Nucleus accumbens (tissue), 56 donors: ENCODE measurements at regions not wholly inside any gene's neighbourhood (a gene's known extent, or its start where the extent isn't known, plus 50 kb on each side); places are given as distances from the start of the nearest gene placed in this dataset.

ENCODE experiments used
- DNase-seq, 56 donors: peaks; one replicate each; lab custom pipeline; 2025; lab: John Stamatoyannopoulos, UW

DNA sequence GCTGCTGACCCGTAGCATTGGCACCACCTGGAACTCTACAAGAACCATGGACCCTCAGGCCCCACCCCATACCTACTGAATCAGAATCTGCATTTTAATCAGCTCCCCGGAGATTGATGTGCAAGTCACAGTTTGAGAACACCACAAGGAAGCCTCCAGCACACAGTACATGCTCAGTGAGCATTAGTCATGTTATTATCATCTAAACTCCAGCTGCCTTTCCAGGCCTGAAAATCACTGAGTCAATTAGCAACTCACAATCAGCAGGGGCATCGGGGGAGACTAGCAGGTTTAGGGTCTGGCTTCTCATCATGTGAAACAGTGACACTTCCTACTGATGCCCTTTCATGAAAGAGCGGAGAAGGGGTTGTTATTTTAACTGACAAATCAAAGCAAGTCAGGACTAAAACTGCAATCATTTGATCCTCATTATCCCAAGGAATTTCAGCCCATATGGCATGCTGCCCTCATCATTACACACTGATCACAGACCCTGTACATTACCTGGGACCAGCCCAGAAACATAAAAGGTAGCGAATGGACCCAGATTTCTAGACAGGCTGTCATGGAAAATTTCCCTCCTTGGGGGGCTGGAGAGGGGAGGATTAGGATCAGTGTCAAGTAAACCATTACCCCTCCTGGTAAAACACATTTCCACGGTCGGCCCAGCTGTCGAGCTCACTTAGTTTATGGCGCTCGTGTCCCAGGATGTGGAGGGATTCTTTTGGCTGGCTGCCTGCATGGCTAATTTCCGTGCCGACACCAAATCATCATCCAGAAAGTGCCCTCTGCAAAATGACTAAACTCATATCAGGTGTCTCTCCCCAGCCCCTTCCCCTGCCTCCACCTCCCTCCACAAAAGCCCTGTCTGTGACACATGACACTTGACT, 122.8 kb downstream of the PRLHR start:
- no peak for DNase-seq

DNA sequence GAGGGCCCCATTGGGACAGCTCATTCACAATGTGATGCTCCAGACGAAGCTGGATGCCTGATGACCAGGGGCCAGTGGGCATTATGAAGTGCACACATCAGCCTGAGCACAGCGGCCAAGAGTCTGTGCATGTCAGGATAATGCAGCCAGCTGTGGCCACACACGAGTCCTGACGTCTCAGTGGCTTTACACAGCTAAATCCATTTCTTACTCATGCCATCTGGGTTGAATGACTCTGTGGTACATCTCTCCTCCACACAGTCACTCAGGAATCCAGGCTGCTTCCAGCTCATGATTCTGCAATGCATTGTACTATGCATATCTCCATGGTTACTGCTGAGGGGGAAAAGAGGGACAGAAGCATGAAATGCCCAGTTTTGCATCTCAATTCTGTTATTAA, 123.6 kb downstream of the PRLHR start:
- DNase-seq = no peak

DNA sequence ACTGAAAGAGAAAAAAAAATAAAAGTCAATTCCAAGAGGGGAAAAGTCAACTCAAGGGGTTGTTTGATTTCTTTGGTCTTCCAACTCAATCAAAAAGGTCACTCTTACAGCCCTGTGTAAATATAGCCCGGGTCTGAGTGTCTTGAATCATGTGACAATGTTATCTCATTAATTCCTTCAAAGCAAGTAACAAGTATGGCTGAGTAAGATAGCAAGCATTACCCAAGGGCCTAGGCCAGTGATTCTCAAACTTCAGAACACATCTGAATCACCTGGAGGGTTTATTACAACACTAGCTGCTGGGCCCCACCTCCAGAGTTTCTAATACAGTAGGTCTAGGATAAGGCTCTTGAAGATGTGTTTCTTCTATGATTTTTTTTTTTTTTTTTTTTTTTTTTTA, 125.0 kb downstream of the PRLHR start:
- no peak for DNase-seq

DNA sequence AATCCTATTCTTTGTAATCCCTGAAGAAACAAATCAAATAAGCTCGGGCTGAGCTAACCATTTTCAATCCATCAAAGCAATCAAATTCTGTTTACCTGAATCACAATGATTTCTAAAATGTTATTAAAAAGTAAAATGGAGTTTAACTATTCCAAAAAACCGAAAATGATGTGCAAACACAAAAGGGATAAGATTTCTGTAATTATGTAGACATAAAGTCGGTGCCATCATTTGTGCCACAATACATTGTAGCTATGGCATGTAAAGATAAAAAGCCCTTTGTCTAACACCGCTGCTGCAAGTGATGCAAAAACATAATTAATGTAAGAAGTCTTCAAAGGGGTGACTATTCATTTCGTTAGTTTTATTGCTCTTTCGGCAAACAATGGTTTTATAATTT, 125.1 kb upstream of the FAM204A start:
- DNase-seq = no peak

DNA sequence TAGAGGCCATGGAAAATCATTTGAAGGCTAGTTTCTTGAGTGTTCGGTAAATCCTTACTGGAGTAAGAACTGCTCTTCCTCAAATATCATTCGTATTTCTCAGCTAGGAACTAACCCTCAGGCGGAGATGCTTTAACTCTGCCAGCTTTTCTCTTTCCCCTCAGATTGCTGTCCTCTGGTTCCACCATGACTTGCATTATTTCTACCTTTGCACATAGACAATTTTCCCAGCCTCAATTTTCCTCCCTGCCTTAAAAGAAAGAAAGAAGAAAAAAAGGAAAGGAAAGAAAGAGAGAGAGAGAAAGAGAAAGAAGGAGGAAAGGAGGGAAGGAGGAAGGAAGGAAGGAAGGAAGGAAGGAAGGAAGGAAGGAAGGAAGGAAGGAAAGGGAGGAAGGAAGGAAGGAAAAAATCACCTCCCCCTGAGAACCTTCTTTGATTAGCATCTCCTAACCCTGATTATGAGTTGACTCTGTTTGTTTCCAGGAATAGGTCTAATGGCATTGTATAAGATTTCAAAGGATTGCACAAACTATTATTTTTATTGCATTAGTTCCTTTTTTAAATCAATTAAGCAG, 123.3 kb upstream of the FAM204A start:
- no peak for DNase-seq

DNA sequence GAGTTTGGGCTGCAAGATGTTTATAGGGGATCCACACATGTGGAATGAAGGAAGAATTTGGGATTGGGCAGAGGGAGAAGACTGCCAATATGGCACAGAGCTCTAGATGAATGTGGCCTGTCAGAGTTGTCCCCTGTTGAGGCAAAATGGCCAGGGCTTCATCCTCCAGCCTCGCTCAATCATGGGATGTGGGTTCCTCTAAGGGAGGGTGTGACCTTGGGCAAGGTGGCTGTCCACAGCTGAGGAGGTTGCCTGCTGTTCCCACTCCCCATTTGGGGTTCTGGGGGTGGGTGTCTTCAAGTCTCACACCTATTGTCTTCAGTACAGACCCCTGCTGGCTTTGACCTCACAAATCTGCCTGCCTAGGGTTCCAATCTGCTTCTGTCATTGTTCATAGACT, 121.6 kb upstream of the FAM204A start:
- no peak for DNase-seq

DNA sequence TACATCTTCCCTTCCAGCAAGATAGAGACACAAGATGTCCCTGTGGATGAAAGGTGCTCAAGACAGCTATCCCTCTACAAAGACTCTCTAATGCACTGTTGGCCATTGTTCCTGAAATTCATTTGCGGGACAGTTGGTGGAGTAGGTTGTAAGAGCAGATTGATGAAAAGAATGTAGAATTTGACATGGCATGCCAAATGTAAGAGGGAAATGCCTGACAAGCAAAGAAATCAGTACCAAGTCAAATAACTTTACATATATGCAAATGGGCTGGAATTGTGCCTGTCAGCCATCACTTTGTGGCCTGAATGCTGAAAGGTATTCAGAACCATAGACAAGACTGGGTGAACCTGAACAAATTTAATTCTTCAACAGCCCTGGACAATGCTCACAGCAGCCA, 120.3 kb upstream of the FAM204A start:
- no peak for DNase-seq

DNA sequence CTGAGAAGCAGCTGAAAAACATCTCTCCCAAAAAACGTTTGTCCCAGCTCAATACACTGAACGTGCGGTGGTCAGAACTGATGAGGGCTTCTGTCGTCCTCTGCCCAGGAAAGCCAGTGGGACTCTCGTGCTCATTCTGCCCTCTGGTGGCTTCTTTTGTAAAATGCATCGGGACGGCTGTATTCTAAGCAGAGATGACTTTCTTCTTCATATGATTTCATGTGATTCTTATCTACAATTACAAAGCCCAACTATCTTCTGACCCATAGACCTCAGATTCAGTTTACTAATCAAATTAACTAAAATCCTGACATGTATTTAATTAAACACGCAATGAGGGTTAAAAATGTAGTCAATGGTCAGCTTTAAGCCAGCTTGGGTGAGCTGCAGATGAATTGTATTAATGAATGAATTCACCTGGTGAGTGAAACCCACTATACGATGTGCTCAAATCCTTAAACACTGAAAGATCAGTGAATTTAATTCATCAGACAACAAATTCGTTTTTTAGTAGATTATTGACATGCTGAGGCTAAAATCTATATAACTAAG, 117.6 kb upstream of the FAM204A start:
- DNase-seq = peak in 44 of 56 donors; percentile 1 to 82 (median 28)

DNA sequence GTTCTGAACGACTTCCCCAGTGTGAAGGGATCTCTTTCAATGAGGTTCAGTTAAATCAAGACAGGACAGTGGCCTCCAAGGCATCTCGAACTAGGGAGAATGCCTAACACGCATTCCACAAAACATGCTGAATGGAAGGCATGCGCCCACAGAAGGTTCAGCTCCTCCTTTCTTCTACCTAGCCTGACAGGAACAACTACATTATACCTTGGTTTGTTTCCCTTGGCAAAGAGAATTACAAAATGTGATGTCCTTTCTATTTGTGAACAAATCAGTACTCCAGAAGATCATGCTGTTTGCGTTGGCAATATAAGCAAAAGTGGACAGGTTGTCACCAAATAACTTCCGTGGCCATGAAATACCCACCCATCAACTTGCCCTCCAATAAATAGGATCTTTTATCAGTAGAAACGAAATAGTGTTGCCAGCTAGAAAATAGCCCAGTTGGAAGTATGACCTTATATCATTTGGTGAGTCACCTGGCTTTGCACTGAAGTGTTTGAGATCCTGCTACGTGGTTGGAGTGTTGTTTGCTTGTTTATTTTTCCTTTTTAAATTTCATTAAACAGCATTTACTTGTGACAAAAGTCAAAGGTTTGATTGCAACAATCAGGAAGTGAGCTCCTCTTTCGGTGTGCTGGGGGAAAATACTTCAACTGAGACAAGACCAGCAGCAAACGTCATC, 117.0 kb upstream of the FAM204A start:
- no peak for DNase-seq

DNA sequence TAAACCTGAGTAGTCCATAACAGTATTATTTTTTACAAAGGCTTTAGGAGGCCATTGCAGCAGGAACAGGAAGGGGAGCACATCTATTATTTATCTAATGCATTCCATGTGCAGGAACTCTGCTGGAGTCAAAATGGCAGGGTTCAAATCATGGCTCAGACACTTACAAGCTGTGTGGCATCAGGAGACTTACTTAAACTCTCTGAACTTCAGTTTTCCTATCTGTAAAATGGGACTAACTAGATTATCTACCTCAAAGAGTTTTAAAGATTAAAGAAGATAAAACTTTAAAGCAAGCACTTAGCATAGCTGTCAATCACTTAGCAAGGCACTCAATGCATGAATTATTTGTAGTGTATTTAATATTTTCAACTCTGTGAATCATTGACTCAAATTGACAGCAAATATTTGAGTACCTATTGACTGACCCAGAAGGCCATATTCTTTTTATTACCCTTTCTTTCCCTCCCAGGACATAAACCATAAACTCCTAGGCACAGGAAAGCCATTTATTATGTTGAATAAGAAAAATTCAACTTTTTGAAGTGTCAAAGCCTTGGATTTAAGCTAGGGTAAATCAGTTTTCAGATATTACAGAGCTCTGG, 115.8 kb upstream of the FAM204A start:
- DNase-seq = no peak

DNA sequence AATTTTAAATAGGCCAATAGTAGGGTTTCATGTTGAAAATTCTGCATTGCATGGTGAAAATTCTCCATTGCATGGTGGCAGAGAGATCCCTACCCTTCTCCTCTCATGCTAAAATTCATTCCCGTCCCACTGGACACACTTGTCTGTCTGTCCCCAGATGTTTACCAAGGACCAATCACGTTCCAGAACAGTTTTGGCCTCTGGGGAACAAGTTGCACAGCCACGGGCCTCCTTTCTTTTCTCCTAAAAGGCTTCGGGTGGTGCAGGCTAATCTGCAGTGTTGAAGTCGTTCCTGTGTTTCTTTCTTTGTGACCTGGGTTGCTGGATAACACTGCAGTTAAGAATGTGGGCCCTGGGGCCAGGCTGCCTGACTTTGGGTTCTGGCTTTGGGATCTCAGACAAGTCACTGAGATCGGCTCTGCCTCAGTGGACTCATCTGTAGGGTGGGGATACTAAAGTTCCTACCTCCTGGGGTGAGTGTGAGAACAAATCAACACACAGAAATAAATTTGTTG, 113.1 kb upstream of the FAM204A start:
- no peak for DNase-seq

DNA sequence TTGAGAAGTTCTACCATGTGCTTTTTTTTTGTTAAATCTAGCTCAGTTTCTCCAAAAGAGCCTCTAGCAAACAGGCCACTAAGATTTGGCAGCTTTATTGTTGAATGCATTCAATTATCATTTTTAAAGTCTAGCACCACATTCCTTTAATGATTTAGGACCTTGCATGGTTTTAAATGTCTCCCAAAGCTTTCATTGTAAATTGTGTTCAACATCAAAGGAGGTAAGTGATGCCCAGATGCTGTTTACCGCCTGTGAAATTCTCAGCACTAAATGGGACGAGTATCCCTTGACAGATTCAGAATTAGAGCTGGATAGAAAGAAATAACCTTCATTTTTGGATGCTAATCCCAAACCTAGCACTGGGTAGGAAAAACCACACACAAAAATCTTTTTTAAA, 112.1 kb upstream of the FAM204A start:
- no peak for DNase-seq

DNA sequence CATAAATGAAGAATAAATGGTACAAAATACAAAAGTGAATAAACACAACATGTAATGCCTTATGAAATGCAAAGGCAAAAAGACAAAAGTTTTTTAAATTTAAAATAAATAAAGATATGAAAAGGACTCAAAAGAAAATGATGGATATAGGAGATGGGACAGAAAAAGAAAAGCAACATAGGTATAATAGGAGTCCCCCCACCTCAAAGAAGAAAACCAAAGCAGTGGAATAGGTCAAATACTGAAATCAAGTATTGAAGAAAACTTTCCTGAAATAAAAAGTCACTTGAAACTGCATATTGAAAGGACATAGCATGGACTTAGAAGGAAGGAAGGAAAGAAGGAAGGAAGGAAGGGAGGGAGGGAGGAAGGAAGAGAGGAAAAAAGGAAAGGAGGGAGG, 110.0 kb upstream of the FAM204A start:
- no peak for DNase-seq

DNA sequence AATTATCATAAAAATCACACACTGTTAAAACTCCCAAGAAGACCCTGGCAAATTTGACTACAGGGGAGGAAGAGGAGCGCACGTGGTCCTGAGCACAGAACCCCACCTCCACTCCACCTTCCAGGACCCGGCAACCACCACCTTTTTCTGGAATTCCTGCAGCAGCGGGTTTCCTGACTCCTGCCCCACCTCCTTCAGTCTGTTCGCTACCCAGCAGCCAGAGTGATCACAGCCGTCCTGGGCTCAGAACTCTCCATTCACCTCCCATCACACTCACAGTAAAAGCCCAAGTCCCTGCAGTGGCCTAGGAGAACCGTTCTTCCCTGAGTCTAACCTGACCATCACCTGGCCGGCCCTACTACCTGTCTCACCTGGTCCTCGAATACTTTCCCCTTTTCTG, 107.4 kb upstream of the FAM204A start:
- no peak for DNase-seq

DNA sequence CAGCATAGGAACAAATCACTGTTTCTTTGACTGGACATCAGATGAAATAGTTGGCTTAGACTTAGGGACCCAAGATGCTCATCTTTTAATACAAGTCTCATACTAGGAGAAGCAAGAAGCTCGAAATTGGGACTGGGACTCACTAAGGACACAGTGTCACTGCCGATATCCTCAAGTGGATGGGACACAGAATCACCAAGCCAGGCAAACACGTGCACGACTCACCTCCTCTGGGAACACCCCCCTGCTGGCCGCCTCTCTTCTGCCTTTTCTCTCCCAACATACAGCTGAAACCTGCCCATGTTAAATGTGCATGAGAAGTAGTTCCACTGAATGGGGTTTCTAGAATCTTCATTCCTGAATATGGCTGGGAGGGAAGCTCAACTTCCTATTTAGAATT, 106.6 kb upstream of the FAM204A start:
- no peak for DNase-seq

DNA sequence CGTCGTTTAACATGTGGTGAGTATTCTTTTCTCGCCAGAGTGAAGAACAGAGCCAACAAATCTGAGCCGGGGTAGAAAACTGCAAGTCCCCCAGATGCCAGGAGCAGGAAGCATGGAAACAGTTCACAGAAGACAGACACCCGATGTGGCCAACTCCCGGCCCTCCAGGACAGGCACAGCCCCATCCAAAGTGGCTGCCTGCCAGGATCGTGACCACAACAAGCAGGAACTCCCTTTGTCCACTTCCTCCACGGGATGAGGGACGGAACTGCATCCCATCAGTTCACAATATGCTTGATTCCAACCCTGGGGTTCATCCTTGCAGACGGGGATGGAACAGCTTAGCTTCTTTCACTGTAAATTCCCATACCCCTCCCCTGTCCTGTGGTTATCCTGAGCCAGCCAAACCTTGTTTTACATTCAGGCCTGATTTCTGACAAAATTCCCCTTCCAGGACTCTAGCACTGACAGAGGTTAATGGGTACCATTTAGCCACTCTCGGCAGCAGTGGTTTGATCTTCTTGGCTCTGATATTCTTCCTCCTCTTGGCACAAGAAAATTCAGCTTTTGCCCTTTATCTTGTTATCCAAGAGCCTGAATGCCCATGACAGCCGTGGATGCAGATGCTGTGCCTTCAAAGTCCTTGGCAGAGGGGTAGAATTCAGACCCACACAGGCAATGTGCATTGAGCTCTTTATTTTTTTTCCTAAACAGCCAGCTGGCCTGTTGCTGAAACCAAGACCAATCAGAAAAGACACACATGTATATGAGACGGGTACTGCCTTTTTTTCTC, 105.5 kb upstream of the FAM204A start:
- DNase-seq = peak in 26 of 56 donors; percentile 1 to 65 (median 22)

DNA sequence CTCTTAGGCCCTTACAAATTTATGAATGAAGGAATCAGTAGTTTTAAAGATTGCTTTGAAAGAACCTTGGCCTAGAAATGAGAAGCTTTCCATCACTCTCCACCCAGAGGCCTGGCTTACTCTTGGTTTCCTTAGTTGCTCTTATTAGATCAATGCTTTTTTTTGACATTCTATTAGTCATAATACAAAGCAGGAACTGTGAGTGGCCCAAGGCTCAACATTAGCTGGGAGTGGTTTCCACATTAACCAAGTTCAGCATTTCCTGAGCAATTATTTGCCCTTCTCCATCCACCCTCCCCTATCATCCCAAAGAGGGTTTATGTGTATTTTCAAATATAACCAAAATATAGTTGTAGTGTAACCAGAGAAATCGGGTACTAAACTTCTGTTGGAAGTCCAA, 103.4 kb upstream of the FAM204A start:
- no peak for DNase-seq

DNA sequence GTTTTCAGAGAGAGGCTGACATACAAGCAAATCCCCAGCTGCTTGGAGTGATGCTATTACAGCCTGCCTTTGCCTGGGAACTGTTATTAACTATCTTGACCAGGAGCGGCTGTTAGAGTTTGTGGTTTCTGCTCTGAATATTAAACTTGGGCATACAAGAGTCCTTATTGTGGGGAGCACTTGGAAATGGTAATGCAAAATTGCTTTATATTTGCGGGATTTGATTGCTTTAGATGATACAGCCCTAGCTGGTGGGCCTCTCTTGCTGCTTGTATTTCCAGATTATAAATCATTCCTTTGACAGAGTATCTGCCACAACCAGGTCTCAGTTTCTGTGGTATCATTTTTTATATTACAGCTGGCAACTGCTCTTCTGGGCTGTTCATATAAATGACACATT, 101.9 kb upstream of the FAM204A start:
- DNase-seq = no peak

DNA sequence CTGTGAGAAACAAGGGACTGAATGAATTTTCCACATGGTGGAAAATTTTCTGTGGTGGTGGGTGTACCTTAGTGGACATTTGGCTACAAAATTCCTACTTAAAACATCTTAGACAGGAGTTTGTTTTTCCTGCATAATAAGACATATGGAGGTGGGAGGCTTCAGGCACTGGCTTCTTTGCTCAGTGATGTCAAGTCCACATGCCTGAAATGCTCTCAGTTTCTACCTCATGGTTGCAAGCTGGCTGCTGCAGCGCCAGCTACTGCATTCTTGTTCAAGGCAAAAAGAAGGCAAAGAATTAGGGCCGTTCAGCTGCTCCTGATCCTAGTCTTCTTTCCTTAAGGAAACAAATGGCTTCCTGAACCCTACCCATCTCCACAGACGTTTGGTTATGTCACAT, 99.9 kb upstream of the FAM204A start:
- DNase-seq = no peak

DNA sequence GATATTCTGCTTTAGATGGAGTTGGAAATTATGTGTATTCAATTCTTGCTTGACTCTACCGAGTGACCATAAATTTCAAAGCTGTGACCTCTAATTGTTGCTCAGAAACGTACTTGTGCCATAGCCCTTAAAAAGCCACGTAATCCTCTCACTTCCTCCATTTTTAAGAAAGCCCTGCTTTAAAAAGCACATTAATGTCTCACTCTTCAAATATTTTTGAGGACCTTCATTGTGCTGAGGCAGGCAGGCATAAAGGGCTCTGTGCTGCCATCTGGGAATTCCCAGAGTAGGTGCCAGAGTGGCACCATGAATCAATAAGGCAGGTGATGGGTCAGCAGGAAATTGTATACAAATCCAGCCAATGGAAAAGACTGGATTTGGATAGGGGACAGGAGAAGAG, 97.7 kb upstream of the FAM204A start:
- no peak for DNase-seq
